HCT116 (cell line): ENCODE measurements at regions not wholly inside any gene's neighbourhood (a gene's known extent, or its start where the extent isn't known, plus 50 kb on each side); places are given as distances from the start of the nearest gene placed in this dataset.

Experiments used
- ATAC-seq: fragments of 200-7000 bp; cut with Tn5 transposase; 2 replicates; pipeline ENCODE4 v1.9.1; 2020; ENCODE audit warnings: mild to moderate bottlenecking, moderate library complexity
- BruUV-seq: library from RNA; stranded (reverse); fragments of 400-500 nt; replicated peaks from 2 replicates; lab custom pipeline; 2021; lab: Mats Ljungman, UMichigan
- CTCF ChIA-PET: fragments of 300-600 bp; sonication (Branson Sonifier 250); formaldehyde crosslinking; loops from one replicate; lab custom pipeline; 2021; ENCODE audit warnings: antibody characterized with exemption; lab: Charles Lee
- POLR2A ChIA-PET: fragments of 300-600, 350-600 bp; sonication (Branson Sonifier 250); formaldehyde crosslinking; loops from one replicate; lab custom pipeline; 2021; ENCODE audit warnings: antibody characterized with exemption; lab: Charles Lee
- RAD21 ChIA-PET, 2 experiments: fragments of 300-600 bp; sonication (Branson Sonifier 250); formaldehyde crosslinking; loops; one replicate each; lab custom pipeline; 2023; ENCODE audit warnings: low total read pairs in 2 of 2; ENCODE audit not compliant: uncharacterized antibody in 2 of 2, unreplicated experiment in 2 of 2, low non-redundant PET in 1 of 2; lab: Charles Lee
- DNase-seq: peaks from one replicate; pipeline ENCODE4 v3.0.0-alpha.2; 2010; ENCODE audit warnings: low read depth, low spot score
- H2AFZ ChIP-seq: fragments of 200-600 bp; shearing (Covaris generic), sonication (generic); 2 replicates; pipeline ENCODE4 v1.6.1; 2017; ENCODE audit warnings: low read depth, mixed run types, mixed read lengths, antibody characterized with exemption, low read length; ENCODE audit not compliant: poor library complexity, severe bottlenecking
- H3K27ac ChIP-seq: 2 replicates; pipeline ENCODE4 v1.5.1; 2012; ENCODE audit warnings: low read depth, low read length
- H3K27me3 ChIP-seq: fragments of 200-600 bp; sonication (generic); 2 replicates; pipeline ENCODE4 v1.6.1; 2016; ENCODE audit warnings: mixed run types, low read length, mixed read lengths; ENCODE audit not compliant: insufficient read depth
- H3K36me3 ChIP-seq, 2 experiments: fragments of 200-500 bp in 1 of 2; fragments of 200-600 bp in 1 of 2; sonication (Bioruptor generic) in 1 of 2; sonication (generic) in 1 of 2; 2 replicates each; pipeline versions ENCODE4 v1.5.1 to v1.6.1; 2014 to 2016; ENCODE audit warnings: low read length in 2 of 2, inconsistent platforms in 1 of 2, mixed read lengths in 1 of 2, mixed run types in 1 of 2; ENCODE audit not compliant: insufficient read depth in 2 of 2, control insufficient read depth in 1 of 2
- H3K4me1 ChIP-seq, 2 experiments: fragments of 200-600 bp in 1 of 2; sonication (generic) in 1 of 2; 2 replicates each; pipeline versions ENCODE4 v1.5.1 to v1.6.1; 2012 to 2017; ENCODE audit warnings: low read length in 2 of 2, inconsistent platforms in 1 of 2, mild to moderate bottlenecking in 1 of 2, mixed read lengths in 1 of 2, mixed run types in 1 of 2, moderate library complexity in 1 of 2; ENCODE audit not compliant: insufficient read depth in 2 of 2, control insufficient read depth in 1 of 2
- H3K4me2 ChIP-seq: fragments of 200-600 bp; sonication (generic); 2 replicates; pipeline ENCODE4 v1.6.1; 2017; ENCODE audit warnings: mixed run types, low read length, mixed read lengths
- H3K4me3 ChIP-seq, 2 experiments: fragments of 200-600 bp in 1 of 2; sonication (generic) in 1 of 2; replicated peaks in 1 of 2; 2 replicates each; pipeline ENCODE4 v1.5.1; 2011 to 2016; ENCODE audit warnings: low read length in 2 of 2, control low read depth in 1 of 2, low read depth in 1 of 2, mild to moderate bottlenecking in 1 of 2, mixed read lengths in 1 of 2, mixed run types in 1 of 2
- H3K79me2 ChIP-seq: fragments of 200-600 bp; sonication (generic); 2 replicates; pipeline ENCODE4 v1.6.1; 2017; ENCODE audit warnings: mild to moderate bottlenecking, mixed run types, low read length, moderate library complexity, mixed read lengths; ENCODE audit not compliant: insufficient read depth
- H3K9ac ChIP-seq: fragments of 200-600 bp; sonication (generic); 2 replicates; pipeline ENCODE4 v1.6.1; 2016; ENCODE audit warnings: low read length, mixed read lengths
- H3K9me2 ChIP-seq: fragments of 200-600 bp; sonication (generic), shearing (Covaris generic); 2 replicates; pipeline ENCODE4 v1.6.1; 2017; ENCODE audit warnings: mixed run types, mild to moderate bottlenecking, moderate library complexity; ENCODE audit not compliant: insufficient read depth
- H3K9me3 ChIP-seq, 2 experiments: fragments of 200-500 bp in 1 of 2; fragments of 200-600 bp in 1 of 2; sonication (Bioruptor generic) in 1 of 2; sonication (generic) in 1 of 2; 2 replicates each; pipeline ENCODE4 v1.6.1; 2014 to 2017; ENCODE audit warnings: low read length in 2 of 2, mixed read lengths in 2 of 2, inconsistent platforms in 1 of 2, low read depth in 1 of 2, mild to moderate bottlenecking in 1 of 2, mixed run types in 1 of 2, moderate library complexity in 1 of 2; ENCODE audit not compliant: control insufficient read depth in 1 of 2, insufficient read depth in 1 of 2
- H4K20me1 ChIP-seq: fragments of 200-600 bp; sonication (generic), shearing (Covaris generic); 2 replicates; pipeline ENCODE4 v1.6.1; 2017; ENCODE audit warnings: mixed run types, mild to moderate bottlenecking, moderate library complexity; ENCODE audit not compliant: insufficient read depth
- ATF3 ChIP-seq: IDR thresholded peaks from 2 replicates; pipeline ENCODE4 v1.6.1; 2012
- CBX3 ChIP-seq: IDR thresholded peaks from 2 replicates; pipeline ENCODE4 v1.6.1; 2012; ENCODE audit warnings: low read depth
- CEBPB ChIP-seq: IDR thresholded peaks from 2 replicates; pipeline ENCODE4 v1.6.1; 2012; ENCODE audit warnings: low read depth
- CTCF ChIP-seq, 3 experiments: fragments of 200-600 bp in 1 of 3; sonication (generic) in 1 of 3; IDR thresholded peaks in 2 of 3; conservative IDR thresholded peaks in 1 of 3; 2 replicates each; pipeline ENCODE4 v1.5.1; 2012 to 2017; ENCODE audit warnings: low read depth in 2 of 3, low read length in 2 of 3, antibody characterized with exemption in 1 of 3, borderline replicate concordance in 1 of 3, control low read depth in 1 of 3, mild to moderate bottlenecking in 1 of 3, mixed read lengths in 1 of 3, mixed run types in 1 of 3, moderate library complexity in 1 of 3; ENCODE audit not compliant: insufficient read depth in 1 of 3
- EGR1 ChIP-seq: IDR thresholded peaks from 2 replicates; pipeline ENCODE4 v1.6.1; 2012; ENCODE audit warnings: low read depth
- ELF1 ChIP-seq: IDR thresholded peaks from 2 replicates; pipeline ENCODE4 v1.6.1; 2012; ENCODE audit warnings: low read depth, borderline replicate concordance
- EZH2phosphoT487 ChIP-seq: fragments of 200-600 bp; IDR thresholded peaks from 2 replicates; pipeline ENCODE4 v1.6.1; 2018; ENCODE audit warnings: antibody characterized with exemption, borderline replicate concordance
- FOSL1 ChIP-seq: IDR thresholded peaks from 2 replicates; pipeline ENCODE4 v1.6.1; 2012; ENCODE audit warnings: low read depth
- JUND ChIP-seq: IDR thresholded peaks from 2 replicates; pipeline ENCODE4 v1.6.1; 2012
- MAX ChIP-seq: IDR thresholded peaks from 2 replicates; pipeline ENCODE4 v1.6.1; 2012
- POLR2A ChIP-seq: IDR thresholded peaks from 2 replicates; pipeline ENCODE4 v1.7.0; 2011; ENCODE audit warnings: borderline replicate concordance; ENCODE audit not compliant: insufficient read depth, insufficient read length; ENCODE audit errors: extremely low read depth
- RAD21 ChIP-seq: IDR thresholded peaks from 2 replicates; pipeline ENCODE4 v1.6.1; 2012; ENCODE audit warnings: low read depth, mild to moderate bottlenecking
- REST ChIP-seq: IDR thresholded peaks from 2 replicates; pipeline ENCODE4 v1.6.1; 2012; ENCODE audit warnings: low read depth
- SP1 ChIP-seq: IDR thresholded peaks from 2 replicates; pipeline ENCODE4 v1.6.1; 2012; ENCODE audit warnings: low read depth
- SRF ChIP-seq: IDR thresholded peaks from 2 replicates; pipeline ENCODE4 v1.6.1; 2012; ENCODE audit warnings: low read depth
- YY1 ChIP-seq: IDR thresholded peaks from 2 replicates; pipeline ENCODE4 v1.6.1; 2011; ENCODE audit warnings: low read length, low read depth, moderate library complexity, mild to moderate bottlenecking; ENCODE audit not compliant: insufficient replicate concordance; ENCODE audit errors: extremely low read depth
- ZFX ChIP-seq: fragments of 450-650 bp; IDR thresholded peaks from 2 replicates; pipeline ENCODE4 v1.6.1; 2017
- ZNF274 ChIP-seq: fragments of 200-500 bp; sonication (Bioruptor generic); IDR thresholded peaks from 2 replicates; pipeline ENCODE4 v1.6.1; 2014; ENCODE audit warnings: mild to moderate bottlenecking, low read depth, low read length, inconsistent platforms
- intact Hi-C: fragments of 100-400 bp; cut with micrococcal nuclease; formaldehyde crosslinking; loops from 2 replicates; pipeline ENCODE4 v1.10.0; 2022

- BruUV-seq = no TSS peak
- no peak for ATAC-seq
- ChIA-PET CTCF (no interaction called here), RAD21 (no interaction called here)
- intact Hi-C loops = no loop called here
- Histone ChIP-seq H3K27ac (no peak overlapping the region), H3K4me2 (no peak overlapping the region), H3K9me2 (no peaks in the 10 kb centered on the region)
- TF ChIP-seq REST (no peak), MAX (no peak), FOSL1 (no peak), YY1 (no peak), EGR1 (no peak), CBX3 (no peak), CTCF (IDR thresholded peaks at IDR 0.05 in 2 of 3, conservative IDR thresholded peaks at IDR 0.05 in 1 of 3; ENCODE audit: borderline replicate concordance in 1 of 3, insufficient read depth in 1 of 3, low read depth in 2 of 3, low read length in 2 of 3) (no peak), ELF1 (no peak), POLR2A (no peak), EZH2phosphoT487 (no peak), ATF3 (no peak), RAD21 (no peak), ZNF274 (no peak), CEBPB (no peak), SP1 (no peak), ZFX (no peak), SRF (no peak), JUND (no peak)
- TF ChIP-seq, all 23 proteins: peak for 0
- Histone ChIP-seq H3K36me3 (no peaks in the 10 kb centered on the region), H3K4me1 (no peaks in the 10 kb centered on the region), H3K4me3 (no peak overlapping the region), H4K20me1 (no peaks in the 10 kb centered on the region), H3K79me2 (no peaks in the 10 kb centered on the region), H3K9ac (no peak overlapping the region), H3K27me3 (no peaks in the 10 kb centered on the region), H2AFZ (no peak overlapping the region), H3K9me3 (no peaks in the 10 kb centered on the region)
- no peak for DNase-seq
- POLR2A ChIA-PET = no interaction called here
Observed at GRCh38 chr5:89972901-89973300, 436.7 kb downstream of the CETN3 start.
